ENCODE measurements at regions not wholly inside any gene's neighbourhood (a gene's known extent, or its start where the extent isn't known, plus 50 kb on each side); places are given as distances from the start of the nearest gene placed in this dataset.
"Not testable (repeated sequence)": the region's sequence is repeated elsewhere in the genome, so short reads cannot be mapped to it uniquely, and the experiment has no call there.

DNA sequence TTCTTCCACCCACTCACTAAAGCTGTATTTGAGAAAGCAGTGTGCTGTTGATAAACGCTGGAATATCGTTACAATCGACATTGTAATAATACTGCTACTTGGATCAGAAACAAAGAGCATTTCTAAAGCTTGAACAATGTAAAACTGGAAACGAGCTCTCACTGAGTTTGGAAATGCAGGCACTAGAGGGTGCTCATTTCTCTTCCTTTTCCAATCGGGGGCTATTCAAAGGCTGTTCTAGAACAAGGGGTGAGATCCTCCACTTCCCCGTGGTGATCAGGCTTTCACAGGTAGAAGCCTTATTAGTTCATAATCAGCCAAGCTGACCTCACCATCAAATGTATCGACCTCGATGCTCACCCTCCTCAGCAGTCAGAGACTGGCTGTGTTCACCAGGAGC is 245.3 kb upstream of the PRSS1 start:
- TF ChIP-seq, protein P1, sequence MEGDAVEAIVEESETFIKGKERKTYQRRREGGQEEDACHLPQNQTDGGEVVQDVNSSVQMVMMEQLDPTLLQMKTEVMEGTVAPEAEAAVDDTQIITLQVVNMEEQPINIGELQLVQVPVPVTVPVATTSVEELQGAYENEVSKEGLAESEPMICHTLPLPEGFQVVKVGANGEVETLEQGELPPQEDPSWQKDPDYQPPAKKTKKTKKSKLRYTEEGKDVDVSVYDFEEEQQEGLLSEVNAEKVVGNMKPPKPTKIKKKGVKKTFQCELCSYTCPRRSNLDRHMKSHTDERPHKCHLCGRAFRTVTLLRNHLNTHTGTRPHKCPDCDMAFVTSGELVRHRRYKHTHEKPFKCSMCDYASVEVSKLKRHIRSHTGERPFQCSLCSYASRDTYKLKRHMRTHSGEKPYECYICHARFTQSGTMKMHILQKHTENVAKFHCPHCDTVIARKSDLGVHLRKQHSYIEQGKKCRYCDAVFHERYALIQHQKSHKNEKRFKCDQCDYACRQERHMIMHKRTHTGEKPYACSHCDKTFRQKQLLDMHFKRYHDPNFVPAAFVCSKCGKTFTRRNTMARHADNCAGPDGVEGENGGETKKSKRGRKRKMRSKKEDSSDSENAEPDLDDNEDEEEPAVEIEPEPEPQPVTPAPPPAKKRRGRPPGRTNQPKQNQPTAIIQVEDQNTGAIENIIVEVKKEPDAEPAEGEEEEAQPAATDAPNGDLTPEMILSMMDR (optimal IDR thresholded peaks at IDR 0.05 in 1 of 3, IDR thresholded peaks at IDR 0.05 in 1 of 3, conservative IDR thresholded peaks at IDR 0.05 in 1 of 3; ENCODE audit: extremely low read depth in 1 of 3, insufficient read depth in 2 of 3, low read length in 3 of 3) = not testable (repeated sequence)
- TF ChIP-seq EZH2 (IDR thresholded peaks at IDR 0.05; ENCODE audit: low read length) = not testable (repeated sequence)
